Keratinocyte (primary cell): ENCODE measurements at regions not wholly inside any gene's neighbourhood (a gene's known extent, or its start where the extent isn't known, plus 50 kb on each side); places are given as distances from the start of the nearest gene placed in this dataset.

Experiments used
- DNase-seq: peaks from one replicate; pipeline ENCODE4 v3.0.0-alpha.2; 2011; ENCODE audit warnings: low read depth, missing footprints, low spot score
- FAIRE-seq: peaks from 2 replicates; lab custom pipeline; 2011; peaks lifted over from hg19 to GRCh38; lab: Jason Lieb, UNC
- H2AFZ ChIP-seq: 2 replicates; pipeline ENCODE4 v1.6.0; 2012; ENCODE audit warnings: low read length, control low read depth, inconsistent platforms; ENCODE audit not compliant: control insufficient read depth
- H3K27ac ChIP-seq: 2 replicates; pipeline ENCODE4 v1.5.1; 2011; ENCODE audit warnings: low read length; ENCODE audit not compliant: control insufficient read depth, insufficient read depth
- H3K27me3 ChIP-seq: 3 replicates; pipeline ENCODE4 v1.6.0; 2011; ENCODE audit warnings: low read length; ENCODE audit not compliant: control insufficient read depth, insufficient read depth; ENCODE audit errors: extremely low read depth
- H3K36me3 ChIP-seq, 2 experiments: 2 replicates in 1 of 2; 3 replicates in 1 of 2; pipeline ENCODE4 v1.5.1; 2011; ENCODE audit warnings: low read length in 2 of 2, mild to moderate bottlenecking in 1 of 2; ENCODE audit not compliant: control insufficient read depth in 2 of 2, insufficient read depth in 2 of 2; ENCODE audit errors: extremely low read depth in 1 of 2
- H3K4me1 ChIP-seq: 3 replicates; pipeline ENCODE4 v1.5.1; 2011; ENCODE audit warnings: low read length; ENCODE audit not compliant: control insufficient read depth, insufficient read depth; ENCODE audit errors: extremely low read depth
- H3K4me2 ChIP-seq: 3 replicates; pipeline ENCODE4 v1.6.0; 2011; ENCODE audit warnings: low read depth, low read length; ENCODE audit not compliant: control insufficient read depth, insufficient read depth; ENCODE audit errors: extremely low read depth
- H3K4me3 ChIP-seq, 3 experiments: fragments of 200-600 bp in 1 of 3; sonication (generic) in 1 of 3; 2 replicates in 2 of 3; 3 replicates in 1 of 3; pipeline ENCODE4 v1.5.1; 2011 to 2016; ENCODE audit warnings: low read length in 3 of 3, mild to moderate bottlenecking in 3 of 3, control low read depth in 2 of 3, inconsistent platforms in 1 of 3, low read depth in 1 of 3, mixed read lengths in 1 of 3, mixed run types in 1 of 3, moderate library complexity in 1 of 3; ENCODE audit not compliant: control insufficient read depth in 2 of 3, insufficient read depth in 2 of 3; ENCODE audit errors: extremely low read depth in 1 of 3
- H3K79me2 ChIP-seq: 2 replicates; pipeline ENCODE4 v1.6.0; 2012; ENCODE audit warnings: low read length; ENCODE audit not compliant: control insufficient read depth, insufficient read depth
- H3K9ac ChIP-seq: 3 replicates; pipeline ENCODE4 v1.6.0; 2011; ENCODE audit warnings: low read length; ENCODE audit not compliant: control insufficient read depth, insufficient read depth; ENCODE audit errors: extremely low read depth
- H3K9me1 ChIP-seq: 3 replicates; pipeline ENCODE4 v1.6.0; 2011; ENCODE audit warnings: low read length; ENCODE audit not compliant: control insufficient read depth, insufficient read depth; ENCODE audit errors: extremely low read depth
- H3K9me3 ChIP-seq: 2 replicates; pipeline ENCODE4 v1.5.1; 2012; ENCODE audit warnings: low read depth, low read length; ENCODE audit not compliant: control insufficient read depth
- H4K20me1 ChIP-seq: 3 replicates; pipeline ENCODE4 v1.6.0; 2011; ENCODE audit warnings: low read length; ENCODE audit not compliant: control insufficient read depth, insufficient read depth; ENCODE audit errors: extremely low read depth
- EZH2 ChIP-seq: IDR thresholded peaks from one replicate; pipeline ENCODE4 v1.6.1; 2012; ENCODE audit warnings: inconsistent platforms, mild to moderate bottlenecking, low read length, moderate library complexity
- dilution Hi-C: fragments of 300-500 bp; cut with MboI; formaldehyde crosslinking; loops from one replicate; pipeline ENCODE4 v1.7.0; 2020; ENCODE audit warnings: low sequenced_read_pairs; ENCODE audit not compliant: extremely low pct_ligation_motif_present
- TF ChIP-seq, protein P1 (sequence below), 3 experiments: IDR thresholded peaks in 1 of 3; conservative IDR thresholded peaks in 1 of 3; optimal IDR thresholded peaks in 1 of 3; 2 replicates in 2 of 3; 3 replicates in 1 of 3; pipeline versions ENCODE3 to v1.5.1; 2011; ENCODE audit warnings: low read length in 3 of 3, mild to moderate bottlenecking in 3 of 3, moderate library complexity in 2 of 3, control low read depth in 1 of 3, inconsistent platforms in 1 of 3; ENCODE audit not compliant: insufficient read depth in 2 of 3; ENCODE audit errors: extremely low read depth in 1 of 3

DNA sequence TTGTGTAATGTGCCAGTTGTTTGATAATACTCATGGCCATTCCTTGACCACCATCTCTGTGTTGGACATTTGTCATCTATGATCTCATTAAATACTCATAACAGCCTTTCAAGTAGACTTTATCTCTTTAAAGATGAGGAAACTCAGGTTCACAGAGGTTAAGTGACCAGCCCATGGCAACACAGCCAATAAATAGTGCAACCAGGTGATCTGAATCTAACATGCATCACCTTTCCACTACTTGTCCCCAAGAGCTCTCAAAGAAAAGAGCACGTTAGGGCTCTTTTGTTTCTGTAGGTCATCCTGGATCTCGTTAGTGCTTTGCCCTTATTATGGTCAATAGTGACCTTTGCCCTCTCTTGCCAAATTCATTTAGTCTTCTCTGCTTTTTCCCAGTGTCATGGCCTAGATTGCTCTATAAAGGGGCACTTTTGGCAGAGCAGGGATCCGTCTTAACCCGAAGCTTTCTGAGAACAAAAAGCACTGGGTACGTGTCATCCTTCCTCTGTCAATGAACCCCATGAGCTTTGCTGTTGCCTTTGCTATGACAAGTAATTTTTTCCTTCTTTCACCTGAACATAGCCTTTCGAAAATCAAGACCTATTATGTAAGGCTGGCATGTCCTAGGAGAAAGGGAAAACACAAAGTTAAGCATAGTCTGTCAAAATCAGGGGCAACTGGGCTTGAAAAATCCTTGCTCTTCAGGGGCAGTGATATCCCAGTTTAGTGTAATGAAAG, 88.0 kb upstream of the PLXNA2 start:
- peaks cover 5% of the 10 kb centered on the region for H3K27me3 ChIP-seq
- no peaks in the 10 kb centered on the region for H3K9me3 ChIP-seq
- no peaks in the 10 kb centered on the region for H3K9me1 ChIP-seq
- no peak overlapping the region for H3K27ac ChIP-seq
- no peak for TF ChIP-seq EZH2
- TF ChIP-seq, protein P1, sequence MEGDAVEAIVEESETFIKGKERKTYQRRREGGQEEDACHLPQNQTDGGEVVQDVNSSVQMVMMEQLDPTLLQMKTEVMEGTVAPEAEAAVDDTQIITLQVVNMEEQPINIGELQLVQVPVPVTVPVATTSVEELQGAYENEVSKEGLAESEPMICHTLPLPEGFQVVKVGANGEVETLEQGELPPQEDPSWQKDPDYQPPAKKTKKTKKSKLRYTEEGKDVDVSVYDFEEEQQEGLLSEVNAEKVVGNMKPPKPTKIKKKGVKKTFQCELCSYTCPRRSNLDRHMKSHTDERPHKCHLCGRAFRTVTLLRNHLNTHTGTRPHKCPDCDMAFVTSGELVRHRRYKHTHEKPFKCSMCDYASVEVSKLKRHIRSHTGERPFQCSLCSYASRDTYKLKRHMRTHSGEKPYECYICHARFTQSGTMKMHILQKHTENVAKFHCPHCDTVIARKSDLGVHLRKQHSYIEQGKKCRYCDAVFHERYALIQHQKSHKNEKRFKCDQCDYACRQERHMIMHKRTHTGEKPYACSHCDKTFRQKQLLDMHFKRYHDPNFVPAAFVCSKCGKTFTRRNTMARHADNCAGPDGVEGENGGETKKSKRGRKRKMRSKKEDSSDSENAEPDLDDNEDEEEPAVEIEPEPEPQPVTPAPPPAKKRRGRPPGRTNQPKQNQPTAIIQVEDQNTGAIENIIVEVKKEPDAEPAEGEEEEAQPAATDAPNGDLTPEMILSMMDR (optimal IDR thresholded peaks at IDR 0.05 in 1 of 3, IDR thresholded peaks at IDR 0.05 in 1 of 3, conservative IDR thresholded peaks at IDR 0.05 in 1 of 3; ENCODE audit: extremely low read depth in 1 of 3, insufficient read depth in 2 of 3, low read length in 3 of 3) = no peak
- no peaks in the 10 kb centered on the region for H3K36me3 ChIP-seq
- H3K4me2 ChIP-seq = no peak overlapping the region
- no peaks in the 10 kb centered on the region for H3K79me2 ChIP-seq
- no peak for DNase-seq
- H3K9ac ChIP-seq = no peak overlapping the region
- no peak overlapping the region for H3K4me3 ChIP-seq
- H3K4me1 ChIP-seq = no peaks in the 10 kb centered on the region
- no peak overlapping the region for H2AFZ ChIP-seq
- no peaks in the 10 kb centered on the region for H4K20me1 ChIP-seq
- no peak for FAIRE-seq
- dilution Hi-C loops = no loop called here

DNA sequence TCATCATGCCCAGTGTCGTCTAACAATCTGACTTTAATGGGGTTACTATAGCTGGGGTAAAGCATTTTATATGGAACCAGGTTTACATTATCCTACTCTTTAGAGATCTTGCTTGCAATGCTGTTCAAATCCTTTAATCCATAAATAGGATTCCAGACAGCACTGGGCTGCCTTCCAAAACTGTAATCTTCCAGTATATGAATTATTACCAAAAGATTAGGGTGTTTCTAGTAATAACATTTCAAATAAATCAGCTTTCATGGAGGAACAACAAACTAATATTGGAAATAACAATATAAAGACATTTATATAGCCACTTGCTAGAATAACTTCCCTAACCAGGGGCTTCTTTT, 88.6 kb upstream of the PLXNA2 start:
- H3K9ac ChIP-seq = no peak overlapping the region
- H3K27me3 ChIP-seq = peaks cover 5% of the 10 kb centered on the region
- H3K9me1 ChIP-seq = no peaks in the 10 kb centered on the region
- no peaks in the 10 kb centered on the region for H3K79me2 ChIP-seq
- no peaks in the 10 kb centered on the region for H3K36me3 ChIP-seq
- DNase-seq = no peak
- TF ChIP-seq, protein P1 (optimal IDR thresholded peaks at IDR 0.05 in 1 of 3, IDR thresholded peaks at IDR 0.05 in 1 of 3, conservative IDR thresholded peaks at IDR 0.05 in 1 of 3; ENCODE audit: extremely low read depth in 1 of 3, insufficient read depth in 2 of 3, low read length in 3 of 3) = no peak
- no peak for TF ChIP-seq EZH2
- no peak for FAIRE-seq
- H4K20me1 ChIP-seq = no peaks in the 10 kb centered on the region
- H3K27ac ChIP-seq = no peak overlapping the region
- dilution Hi-C loops = no loop called here
- no peaks in the 10 kb centered on the region for H3K9me3 ChIP-seq
- H3K4me1 ChIP-seq = no peaks in the 10 kb centered on the region
- no peak overlapping the region for H2AFZ ChIP-seq
- H3K4me2 ChIP-seq = no peak overlapping the region
- H3K4me3 ChIP-seq = no peak overlapping the region
